B cell (primary cell): ENCODE measurements at regions not wholly inside any gene's neighbourhood (a gene's known extent, or its start where the extent isn't known, plus 50 kb on each side); places are given as distances from the start of the nearest gene placed in this dataset.

Experiments
- ATAC-seq: fragments of 200-7000 bp; cut with Tn5 transposase; one replicate; pipeline ENCODE4 v1.10.0; 2021; ENCODE audit warnings: low read depth, mild to moderate bottlenecking, moderate number of reproducible peaks, moderate library complexity
- CTCF ChIA-PET: fragments of 350-600 bp; sonication (Branson Sonifier 250); formaldehyde crosslinking; loops from one replicate; lab custom pipeline; 2021; ENCODE audit warnings: antibody characterized with exemption, inconsistent platforms; lab: Charles Lee
- POLR2A ChIA-PET: fragments of 350-600 bp; sonication (Branson Sonifier 250); formaldehyde crosslinking; loops from one replicate; lab custom pipeline; 2021; ENCODE audit warnings: antibody characterized with exemption; lab: Charles Lee
- DNase-seq: peaks from one replicate; pipeline ENCODE4 v3.0.0; 2013
- H2AFZ ChIP-seq: 2 replicates; pipeline ENCODE4 v1.6.1; 2012; ENCODE audit warnings: mild to moderate bottlenecking, low read depth, low read length; ENCODE audit not compliant: insufficient read depth, poor library complexity, severe bottlenecking
- H3K27ac ChIP-seq, 2 donors: 1 replicate in 1 of 2; 2 replicates in 1 of 2; pipeline ENCODE4 v1.5.1; 2012 to 2013; ENCODE audit warnings: low read length in 2 of 2, mild to moderate bottlenecking in 2 of 2, moderate library complexity in 1 of 2
- H3K27me3 ChIP-seq, 4 experiments: fragments of 200-600 bp in 1 of 4; sonication (generic) in 1 of 4; replicated peaks in 1 of 4; 1 replicate in 2 of 4; 2 replicates in 2 of 4; pipeline versions ENCODE4 v1.6.1 to v1.7.0; 2013 to 2016; ENCODE audit warnings: low read length in 3 of 4, mild to moderate bottlenecking in 2 of 4, mixed read lengths in 1 of 4, moderate library complexity in 1 of 4; ENCODE audit not compliant: insufficient read depth in 4 of 4, control insufficient read depth in 3 of 4; ENCODE audit errors: control extremely low read depth in 1 of 4
- H3K36me3 ChIP-seq, 2 experiments: replicated peaks in 1 of 2; 1 replicate in 1 of 2; 2 replicates in 1 of 2; pipeline versions ENCODE4 v1.6.1 to v1.7.1; 2013; ENCODE audit warnings: low read length in 1 of 2; ENCODE audit not compliant: insufficient read depth in 2 of 2, control insufficient read depth in 1 of 2; ENCODE audit errors: control extremely low read depth in 1 of 2, extremely low read depth in 1 of 2
- H3K4me1 ChIP-seq, 2 donors: fragments of 200-600 bp in 1 of 2; sonication (generic) in 1 of 2; 1 replicate in 1 of 2; 2 replicates in 1 of 2; pipeline versions ENCODE4 v1.5.1 to v1.6.1; 2013 to 2017; ENCODE audit warnings: low read length in 2 of 2; ENCODE audit not compliant: control insufficient read depth in 2 of 2, insufficient read depth in 2 of 2
- H3K4me2 ChIP-seq: replicated peaks from 2 replicates; pipeline ENCODE3; 2012; ENCODE audit warnings: mild to moderate bottlenecking, low read depth, low read length; ENCODE audit not compliant: poor library complexity, severe bottlenecking
- H3K4me3 ChIP-seq, 5 experiments: fragments of 200-600 bp in 1 of 5; sonication (generic) in 1 of 5; 1 replicate in 3 of 5; 2 replicates in 2 of 5; pipeline versions ENCODE4 v1.5.1 to v1.7.0; 2011 to 2016; ENCODE audit warnings: low read length in 4 of 5, mild to moderate bottlenecking in 4 of 5, low read depth in 2 of 5, control low read depth in 1 of 5, moderate library complexity in 1 of 5; ENCODE audit not compliant: insufficient read depth in 1 of 5; ENCODE audit errors: control extremely low read depth in 1 of 5, extremely low read depth in 1 of 5
- H3K79me2 ChIP-seq: fragments of 200-600 bp; sonication (generic); one replicate; pipeline ENCODE4 v1.6.0; 2016; ENCODE audit warnings: low read length; ENCODE audit not compliant: control insufficient read depth, insufficient read depth
- H3K9ac ChIP-seq: fragments of 200-600 bp; sonication (generic); 2 replicates; pipeline ENCODE4 v1.6.1; 2017; ENCODE audit warnings: mild to moderate bottlenecking, low read length, moderate library complexity
- H3K9me3 ChIP-seq, 3 donors: one replicate each; pipeline versions ENCODE4 v1.6.1 to v1.7.1; 2013; ENCODE audit warnings: low read length in 2 of 3; ENCODE audit not compliant: control insufficient read depth in 2 of 3, insufficient read depth in 1 of 3; ENCODE audit errors: control extremely low read depth in 1 of 3
- H4K20me1 ChIP-seq: 2 replicates; pipeline ENCODE4 v1.6.0; 2012; ENCODE audit warnings: mild to moderate bottlenecking, low read length; ENCODE audit not compliant: insufficient read depth, control insufficient read depth, poor library complexity, severe bottlenecking
- H3K27ac Mint-ChIP-seq: one replicate; pipeline ENCODE4 v1.8.0; 2021; ENCODE audit warnings: mixed read lengths
- H3K27me3 Mint-ChIP-seq: one replicate; pipeline ENCODE4 v1.8.0; 2021; ENCODE audit warnings: mixed read lengths
- H3K4me1 Mint-ChIP-seq: one replicate; pipeline ENCODE4 v1.8.0; 2021; ENCODE audit warnings: mixed read lengths
- H3K4me3 Mint-ChIP-seq: one replicate; pipeline ENCODE4 v1.8.0; 2021; ENCODE audit warnings: mixed read lengths
- H3K9me3 Mint-ChIP-seq: one replicate; pipeline ENCODE4 v1.8.0; 2022; ENCODE audit warnings: mixed read lengths; ENCODE audit not compliant: insufficient read depth
- EZH2 ChIP-seq: IDR thresholded peaks from 2 replicates; pipeline ENCODE4 v1.6.1; 2012; ENCODE audit warnings: borderline replicate concordance, low read depth, mild to moderate bottlenecking, moderate library complexity, low read length; ENCODE audit not compliant: insufficient read depth, poor library complexity, severe bottlenecking
- WGBS: methylation state at CpG from one replicate; pipeline ENCODE4 v1.1.5; 2013; ENCODE audit warnings: missing lambda C conversion rate; ENCODE audit not compliant: insufficient coverage; 5-methylcytosine and 5-hydroxymethylcytosine counted together
- intact Hi-C: fragments of 100-400 bp; cut with micrococcal nuclease; formaldehyde crosslinking; loops from one replicate; pipeline ENCODE4 v1.10.0; 2022
- TF ChIP-seq, protein P1 (sequence below): fragments of 200-600 bp; IDR thresholded peaks from one replicate; pipeline ENCODE4 v1.8.0; 2022; ENCODE audit warnings: antibody characterized with exemption, mild to moderate bottlenecking

DNA sequence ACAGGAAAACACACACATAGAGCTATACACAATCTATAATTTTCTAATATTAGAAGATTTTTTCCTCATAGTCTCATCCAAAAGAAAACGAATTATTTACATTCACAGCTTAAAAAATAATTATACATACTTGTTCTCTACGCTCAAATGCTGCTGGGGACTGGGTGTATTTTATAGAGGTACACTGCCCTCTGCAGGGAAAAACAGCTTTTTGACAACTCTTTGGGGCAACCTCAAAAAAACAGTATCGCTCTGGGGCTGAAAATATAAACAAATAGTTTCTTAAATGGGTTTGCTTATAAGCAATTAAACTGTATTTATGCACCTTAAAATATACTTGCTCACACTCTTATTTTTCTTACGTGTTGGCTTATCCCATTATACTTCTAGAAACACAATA, 261.8 kb upstream of the PSMD7 start:
- Mint-ChIP-seq H3K9me3 (no peaks in the 10 kb centered on the region), H3K27me3 (no peaks in the 10 kb centered on the region), H3K27ac (no peak overlapping the region), H3K4me3 (no peak overlapping the region), H3K4me1 (no peaks in the 10 kb centered on the region)
- H4K20me1 ChIP-seq = no peaks in the 10 kb centered on the region
- no peaks in the 10 kb centered on the region for H3K4me1 ChIP-seq
- H3K36me3 ChIP-seq = no peaks in the 10 kb centered on the region
- H3K4me2 ChIP-seq = no peak overlapping the region
- H3K4me3 ChIP-seq = no peak overlapping the region
- no peaks in the 10 kb centered on the region for H3K9me3 ChIP-seq
- no peak for DNase-seq
- intact Hi-C loops = no loop called here
- H3K27me3 ChIP-seq = no peaks in the 10 kb centered on the region
- H2AFZ ChIP-seq = no peak overlapping the region
- H3K9ac ChIP-seq = no peak overlapping the region
- POLR2A ChIA-PET = no interaction called here
- H3K27ac ChIP-seq = no peak overlapping the region
- ATAC-seq = no peak
- TF ChIP-seq, protein P1, sequence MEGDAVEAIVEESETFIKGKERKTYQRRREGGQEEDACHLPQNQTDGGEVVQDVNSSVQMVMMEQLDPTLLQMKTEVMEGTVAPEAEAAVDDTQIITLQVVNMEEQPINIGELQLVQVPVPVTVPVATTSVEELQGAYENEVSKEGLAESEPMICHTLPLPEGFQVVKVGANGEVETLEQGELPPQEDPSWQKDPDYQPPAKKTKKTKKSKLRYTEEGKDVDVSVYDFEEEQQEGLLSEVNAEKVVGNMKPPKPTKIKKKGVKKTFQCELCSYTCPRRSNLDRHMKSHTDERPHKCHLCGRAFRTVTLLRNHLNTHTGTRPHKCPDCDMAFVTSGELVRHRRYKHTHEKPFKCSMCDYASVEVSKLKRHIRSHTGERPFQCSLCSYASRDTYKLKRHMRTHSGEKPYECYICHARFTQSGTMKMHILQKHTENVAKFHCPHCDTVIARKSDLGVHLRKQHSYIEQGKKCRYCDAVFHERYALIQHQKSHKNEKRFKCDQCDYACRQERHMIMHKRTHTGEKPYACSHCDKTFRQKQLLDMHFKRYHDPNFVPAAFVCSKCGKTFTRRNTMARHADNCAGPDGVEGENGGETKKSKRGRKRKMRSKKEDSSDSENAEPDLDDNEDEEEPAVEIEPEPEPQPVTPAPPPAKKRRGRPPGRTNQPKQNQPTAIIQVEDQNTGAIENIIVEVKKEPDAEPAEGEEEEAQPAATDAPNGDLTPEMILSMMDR = no peak
- no peak for TF ChIP-seq EZH2
- no peaks in the 10 kb centered on the region for H3K79me2 ChIP-seq
- CTCF ChIA-PET = interaction anchor here (0.9 kb wide), 2 partner anchors 1202 to 1910 kb away, joined by 3 read pairs; no protein-coding TSS in a partner anchor
- no CpG with 5 or more reads among the region's 4 CpGs for WGBS

GRCh38 chr16:74034200-74034599, 262.4 kb upstream of the PSMD7 start:
- no peaks in the 10 kb centered on the region for H3K27me3 ChIP-seq
- TF ChIP-seq, protein P1 = no peak
- no peak for TF ChIP-seq EZH2
- ChIA-PET CTCF (interaction anchor here (0.9 kb wide), 1 partner anchor 1909 kb away, joined by 3 read pairs; no protein-coding TSS in a partner anchor), POLR2A (no interaction called here)
- no peak overlapping the region for H2AFZ ChIP-seq
- DNase-seq = no peak
- no peak for ATAC-seq
- H3K9me3 Mint-ChIP-seq = no peaks in the 10 kb centered on the region
- no peak overlapping the region for H3K4me3 ChIP-seq
- no peaks in the 10 kb centered on the region for H3K9me3 ChIP-seq
- H3K79me2 ChIP-seq = no peaks in the 10 kb centered on the region
- H3K27ac Mint-ChIP-seq = no peak overlapping the region
- no peak overlapping the region for H3K9ac ChIP-seq
- H3K27ac ChIP-seq = no peak overlapping the region
- no peaks in the 10 kb centered on the region for H4K20me1 ChIP-seq
- 84% methylated on average over 4 of the region's 9 CpGs for WGBS
- no peak overlapping the region for H3K4me2 ChIP-seq
- H3K4me3 Mint-ChIP-seq = no peak overlapping the region
- no peaks in the 10 kb centered on the region for H3K36me3 ChIP-seq
- H3K4me1 ChIP-seq = no peaks in the 10 kb centered on the region
- H3K4me1 Mint-ChIP-seq = no peaks in the 10 kb centered on the region
- intact Hi-C loops = no loop called here
- no peaks in the 10 kb centered on the region for H3K27me3 Mint-ChIP-seq
